Naive thymus-derived CD8-positive, alpha-beta T cell (primary cell): ENCODE measurements at regions not wholly inside any gene's neighbourhood (a gene's known extent, or its start where the extent isn't known, plus 50 kb on each side); places are given as distances from the start of the nearest gene placed in this dataset.

Source experiments
- ATAC-seq, 2 donors: fragments of 150-1000 bp; cut with Tn5 transposase in 1 of 2; sonication (Bioruptor Pico), chemical (Tn5 transposase) in 1 of 2; 1 replicate in 1 of 2; 2 replicates in 1 of 2; pipeline ENCODE4 v1.10.0; 2021; ENCODE audit warnings: mild to moderate bottlenecking in 2 of 2, moderate library complexity in 2 of 2
- POLR2A ChIA-PET: fragments of 350-600 bp; sonication (Branson Sonifier 250); formaldehyde crosslinking; loops from one replicate; lab custom pipeline; 2021; ENCODE audit warnings: antibody characterized with exemption; lab: Charles Lee
- DNase-seq, 10 donors: peaks; one replicate each; pipeline versions ENCODE4 v3.0.0 to v3.0.0-alpha.2; 2020 to 2022
- H3K27ac Mint-ChIP-seq, 10 donors: one replicate each; pipeline ENCODE4 v1.8.0; 2020 to 2022; ENCODE audit warnings: mild to moderate bottlenecking in 10 of 10, mixed read lengths in 10 of 10, moderate library complexity in 4 of 10, inconsistent platforms in 1 of 10
- H3K27me3 Mint-ChIP-seq, 5 donors: one replicate each; pipeline ENCODE4 v1.8.0; 2021 to 2022; ENCODE audit warnings: mixed read lengths in 5 of 5
- H3K36me3 Mint-ChIP-seq, 3 donors: one replicate each; pipeline ENCODE4 v1.8.0; 2020 to 2022; ENCODE audit warnings: mixed read lengths in 3 of 3, mild to moderate bottlenecking in 2 of 3, inconsistent platforms in 1 of 3
- H3K4me1 Mint-ChIP-seq, 4 donors: one replicate each; pipeline ENCODE4 v1.8.0; 2021 to 2022; ENCODE audit warnings: mixed read lengths in 4 of 4
- H3K4me3 Mint-ChIP-seq, 10 donors: one replicate each; pipeline ENCODE4 v1.8.0; 2020 to 2022; ENCODE audit warnings: mild to moderate bottlenecking in 10 of 10, mixed read lengths in 10 of 10, moderate library complexity in 6 of 10, inconsistent platforms in 1 of 10
- H3K9me3 Mint-ChIP-seq, 9 donors: one replicate each; pipeline ENCODE4 v1.8.0; 2020 to 2022; ENCODE audit warnings: mixed read lengths in 9 of 9, mild to moderate bottlenecking in 3 of 9, inconsistent platforms in 1 of 9, moderate library complexity in 1 of 9

- Mint-ChIP-seq H3K27ac (no peak overlapping the region), H3K27me3 (peaks cover 0 to 9% (median 0%) of the 10 kb centered on the region in 5 donors), H3K9me3 (peaks cover 0 to 7% (median 0%) of the 10 kb centered on the region in 9 donors), H3K36me3 (peaks cover 0 to 7% (median 0%) of the 10 kb centered on the region in 3 donors), H3K4me1 (no peaks in the 10 kb centered on the region), H3K4me3 (no peak overlapping the region)
- no peak for ATAC-seq
- POLR2A ChIA-PET, result no interaction called here
- no peak for DNase-seq
Observed at GRCh38 chr12:29996993-29997392, 213.3 kb upstream of the TMTC1 start.

- no peak overlapping the region for H3K4me3 Mint-ChIP-seq
- H3K27ac Mint-ChIP-seq, result no peak overlapping the region
- H3K36me3 Mint-ChIP-seq, result peaks cover 0 to 7% (median 0%) of the 10 kb centered on the region in 3 donors
- POLR2A ChIA-PET, result no interaction called here
- H3K9me3 Mint-ChIP-seq, result peaks cover 0 to 12% (median 0%) of the 10 kb centered on the region in 9 donors
- no peak for DNase-seq
- ATAC-seq, result no peak
- no peaks in the 10 kb centered on the region for H3K4me1 Mint-ChIP-seq
- peaks cover 0 to 4% (median 0%) of the 10 kb centered on the region in 5 donors for H3K27me3 Mint-ChIP-seq
Observed at GRCh38 chr12:29992366-29992765, 208.6 kb upstream of the TMTC1 start.

- peaks cover 0 to 11% (median 0%) of the 10 kb centered on the region in 9 donors for H3K9me3 Mint-ChIP-seq
- peaks cover 0 to 7% (median 0%) of the 10 kb centered on the region in 3 donors for H3K36me3 Mint-ChIP-seq
- H3K27ac Mint-ChIP-seq, result no peak overlapping the region
- ATAC-seq (no peak), DNase-seq (no peak)
- peaks cover 0 to 4% (median 0%) of the 10 kb centered on the region in 5 donors for H3K27me3 Mint-ChIP-seq
- POLR2A ChIA-PET, result no interaction called here
- no peak overlapping the region for H3K4me3 Mint-ChIP-seq
- no peaks in the 10 kb centered on the region for H3K4me1 Mint-ChIP-seq
Observed at GRCh38 chr12:29991924-29992323, 208.2 kb upstream of the TMTC1 start.

- POLR2A ChIA-PET, result no interaction called here
- H3K4me1 Mint-ChIP-seq, result no peaks in the 10 kb centered on the region
- H3K4me3 Mint-ChIP-seq, result no peak overlapping the region
- no peak overlapping the region for H3K27ac Mint-ChIP-seq
- H3K36me3 Mint-ChIP-seq, result peaks cover 0 to 7% (median 0%) of the 10 kb centered on the region in 3 donors
- H3K9me3 Mint-ChIP-seq, result peaks cover 0 to 6% (median 2%) of the 10 kb centered on the region in 9 donors
- DNase-seq, result no peak
- no peaks in the 10 kb centered on the region for H3K27me3 Mint-ChIP-seq
- no peak for ATAC-seq
Observed at GRCh38 chr12:29990971-29991370, 207.2 kb upstream of the TMTC1 start.

GRCh38 chr12:29983851-29984250 lies 200.1 kb upstream of the TMTC1 start:
- DNase-seq, result no peak
- POLR2A ChIA-PET, result no interaction called here
- Mint-ChIP-seq H3K9me3 (peaks cover 0 to 21% (median 7%) of the 10 kb centered on the region in 9 donors), H3K27ac (no peak overlapping the region), H3K36me3 (no peaks in the 10 kb centered on the region), H3K4me1 (no peaks in the 10 kb centered on the region), H3K27me3 (no peaks in the 10 kb centered on the region), H3K4me3 (no peak overlapping the region)
- ATAC-seq, result no peak

GRCh38 chr12:29980304-29980703 lies 196.6 kb upstream of the TMTC1 start:
- Mint-ChIP-seq H3K4me3 (no peak overlapping the region), H3K9me3 (peaks cover 0 to 23% (median 10%) of the 10 kb centered on the region in 9 donors), H3K4me1 (no peaks in the 10 kb centered on the region), H3K27ac (no peak overlapping the region), H3K36me3 (no peaks in the 10 kb centered on the region), H3K27me3 (peaks cover 0 to 2% (median 0%) of the 10 kb centered on the region in 5 donors)
- POLR2A ChIA-PET, result no interaction called here
- ATAC-seq (no peak), DNase-seq (no peak)

- Mint-ChIP-seq H3K27ac (no peak overlapping the region), H3K4me1 (no peaks in the 10 kb centered on the region), H3K27me3 (peaks cover 0 to 6% (median 0%) of the 10 kb centered on the region in 5 donors), H3K36me3 (no peaks in the 10 kb centered on the region), H3K9me3 (peaks cover 0 to 4% (median 0%) of the 10 kb centered on the region in 9 donors), H3K4me3 (no peak overlapping the region)
- POLR2A ChIA-PET, result no interaction called here
- ATAC-seq (no peak), DNase-seq (no peak)
Observed at GRCh38 chr12:29971446-29971845, 187.7 kb upstream of the TMTC1 start.

- H3K4me1 Mint-ChIP-seq, result no peaks in the 10 kb centered on the region
- peaks cover 0 to 4% (median 0%) of the 10 kb centered on the region in 9 donors for H3K9me3 Mint-ChIP-seq
- DNase-seq, result no peak
- peaks cover 0 to 6% (median 0%) of the 10 kb centered on the region in 5 donors for H3K27me3 Mint-ChIP-seq
- H3K36me3 Mint-ChIP-seq, result no peaks in the 10 kb centered on the region
- no peak overlapping the region for H3K4me3 Mint-ChIP-seq
- ATAC-seq, result no peak
- peak overlapping the region in 1 of 10 donors; percentile 77 for H3K27ac Mint-ChIP-seq
- POLR2A ChIA-PET, result no interaction called here
Observed at GRCh38 chr12:29970501-29970900, 186.8 kb upstream of the TMTC1 start.

- H3K27me3 Mint-ChIP-seq, result peaks cover 0 to 5% (median 0%) of the 10 kb centered on the region in 5 donors
- DNase-seq (no peak), ATAC-seq (no peak)
- peaks cover 0 to 3% (median 0%) of the 10 kb centered on the region in 4 donors for H3K4me1 Mint-ChIP-seq
- POLR2A ChIA-PET, result no interaction called here
- H3K27ac Mint-ChIP-seq, result no peak overlapping the region
- peaks cover 0 to 9% (median 0%) of the 10 kb centered on the region in 9 donors for H3K9me3 Mint-ChIP-seq
- no peaks in the 10 kb centered on the region for H3K36me3 Mint-ChIP-seq
- no peak overlapping the region for H3K4me3 Mint-ChIP-seq
Observed at GRCh38 chr12:29962276-29963035, 178.7 kb upstream of the TMTC1 start.

GRCh38 chr12:29961231-29961630 lies 177.5 kb upstream of the TMTC1 start:
- Mint-ChIP-seq H3K4me1 (peaks cover 0 to 3% (median 0%) of the 10 kb centered on the region in 4 donors), H3K27me3 (peaks cover 0 to 5% (median 0%) of the 10 kb centered on the region in 5 donors), H3K27ac (no peak overlapping the region), H3K4me3 (no peak overlapping the region), H3K36me3 (no peaks in the 10 kb centered on the region), H3K9me3 (peaks cover 0 to 9% (median 0%) of the 10 kb centered on the region in 9 donors)
- DNase-seq (no peak), ATAC-seq (no peak)
- POLR2A ChIA-PET, result no interaction called here

GRCh38 chr12:29960122-29960521 lies 176.4 kb upstream of the TMTC1 start:
- POLR2A ChIA-PET, result no interaction called here

GRCh38 chr12:29957835-29958234 lies 174.1 kb upstream of the TMTC1 start:
- ATAC-seq (no peak), DNase-seq (peak in 1 of 10 donors; percentile 1)
- no peaks in the 10 kb centered on the region for H3K27me3 Mint-ChIP-seq
- H3K9me3 Mint-ChIP-seq, result peaks cover 0 to 9% (median 0%) of the 10 kb centered on the region in 9 donors
- no peak overlapping the region for H3K4me3 Mint-ChIP-seq
- POLR2A ChIA-PET, result no interaction called here
- H3K4me1 Mint-ChIP-seq, result no peaks in the 10 kb centered on the region
- no peaks in the 10 kb centered on the region for H3K36me3 Mint-ChIP-seq
- no peak overlapping the region for H3K27ac Mint-ChIP-seq

More at GRCh38 chr12:29960122-29960521, 176.4 kb upstream of the TMTC1 start:
- Mint-ChIP-seq H3K4me3 (no peak overlapping the region), H3K36me3 (no peaks in the 10 kb centered on the region), H3K27ac (no peak overlapping the region), H3K27me3 (peaks cover 0 to 5% (median 0%) of the 10 kb centered on the region in 5 donors), H3K9me3 (peaks cover 0 to 9% (median 0%) of the 10 kb centered on the region in 9 donors), H3K4me1 (peaks cover 0 to 3% (median 0%) of the 10 kb centered on the region in 4 donors)
- ATAC-seq (no peak), DNase-seq (no peak)

- no peaks in the 10 kb centered on the region for H3K36me3 Mint-ChIP-seq
- ATAC-seq (no peak), DNase-seq (no peak)
- H3K4me3 Mint-ChIP-seq, result no peak overlapping the region
- no peak overlapping the region for H3K27ac Mint-ChIP-seq
- H3K4me1 Mint-ChIP-seq, result no peaks in the 10 kb centered on the region
- peaks cover 0 to 6% (median 0%) of the 10 kb centered on the region in 9 donors for H3K9me3 Mint-ChIP-seq
- POLR2A ChIA-PET, result no interaction called here
- peaks cover 0 to 3% (median 0%) of the 10 kb centered on the region in 5 donors for H3K27me3 Mint-ChIP-seq
Observed at GRCh38 chr12:29945904-29946303, 162.2 kb upstream of the TMTC1 start.
